Renal cortical epithelial cell (primary cell): ENCODE measurements at regions not wholly inside any gene's neighbourhood (a gene's known extent, or its start where the extent isn't known, plus 50 kb on each side); places are given as distances from the start of the nearest gene placed in this dataset.

Experiments
- DNase-seq: peaks from one replicate; pipeline ENCODE4 v3.0.0-alpha.2; 2011; ENCODE audit warnings: low read depth

GRCh38 chr5:170159947-170160346 lies 54.2 kb downstream of the FOXI1 start:
- DNase-seq: no peak

GRCh38 chr5:170161069-170161468 lies 55.4 kb downstream of the FOXI1 start:
- DNase-seq: no peak

DNA sequence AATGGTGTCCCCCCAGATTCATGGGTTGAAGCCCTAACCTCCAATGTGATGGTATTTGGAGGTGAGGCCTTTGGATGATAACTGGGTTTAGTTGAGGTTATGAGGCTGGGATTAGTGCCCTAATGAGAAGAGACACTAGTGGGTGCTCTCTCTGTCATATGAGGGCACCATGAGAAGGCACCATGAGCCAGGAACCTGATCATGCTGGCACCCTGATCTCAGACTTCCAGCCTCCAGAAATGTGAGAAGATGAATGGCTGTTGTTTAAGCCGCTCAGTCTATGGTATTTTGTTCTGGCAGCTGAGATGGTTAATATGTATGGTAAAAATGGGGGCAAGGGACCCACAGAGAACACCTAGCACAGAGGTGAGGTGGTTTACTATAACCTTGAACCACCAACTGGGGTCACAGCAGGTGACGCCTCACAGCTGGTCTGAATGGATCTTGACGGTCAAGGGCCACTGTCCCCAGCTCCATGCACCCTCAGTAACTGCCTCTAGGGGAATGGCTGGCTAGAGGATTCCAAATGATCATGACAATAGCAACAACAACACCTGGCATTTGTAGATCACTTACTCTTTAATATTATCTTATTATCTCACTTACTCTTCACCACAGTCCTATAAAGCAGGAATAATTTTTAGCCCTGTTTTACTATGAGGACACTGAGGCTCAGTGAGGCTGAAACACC lies 57.1 kb downstream of the FOXI1 start:
- no peak for DNase-seq

DNA sequence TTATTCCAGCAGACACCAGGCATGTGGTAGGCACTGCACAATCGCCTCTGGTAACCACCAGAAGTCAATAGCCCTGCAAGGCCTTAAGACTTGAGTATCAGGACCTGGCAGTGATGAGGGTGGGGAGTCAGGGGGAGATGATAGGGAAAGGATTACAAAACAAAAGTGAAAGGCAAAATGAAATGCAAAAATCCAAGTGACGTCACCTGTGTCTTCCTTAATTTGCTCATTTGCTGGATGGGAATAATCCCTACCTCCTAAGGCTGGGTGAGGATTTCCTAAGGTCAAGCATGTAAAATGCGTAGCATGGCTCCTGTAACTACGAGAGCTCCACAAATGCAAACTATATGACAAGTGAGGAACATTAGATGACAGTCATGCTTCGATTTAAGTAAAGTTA lies 58.4 kb downstream of the FOXI1 start:
- no peak for DNase-seq

- DNase-seq: no peak
These were observed 59.2 kb downstream of the FOXI1 start for GRCh38 chr5:170164921-170165320.

DNA sequence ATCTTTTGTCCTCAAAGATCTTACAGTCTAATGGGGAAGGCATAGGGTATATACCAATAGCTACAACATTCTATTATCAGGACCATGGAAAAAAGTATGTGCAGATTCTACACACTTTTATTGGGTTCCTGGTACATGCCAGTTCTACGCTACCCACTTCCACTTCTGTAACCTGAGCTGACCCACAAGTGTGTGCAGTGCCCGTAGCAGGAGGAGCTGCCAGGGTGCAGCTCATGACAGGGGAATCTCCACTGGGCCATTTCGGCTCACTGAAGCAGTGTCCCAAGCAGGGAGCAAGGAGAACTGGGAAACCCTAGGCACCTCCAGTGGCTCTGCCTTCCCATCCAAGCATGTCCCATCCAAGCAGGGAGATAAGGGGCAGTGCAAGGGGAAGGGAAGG lies 60.4 kb downstream of the FOXI1 start:
- DNase-seq: no peak

DNA sequence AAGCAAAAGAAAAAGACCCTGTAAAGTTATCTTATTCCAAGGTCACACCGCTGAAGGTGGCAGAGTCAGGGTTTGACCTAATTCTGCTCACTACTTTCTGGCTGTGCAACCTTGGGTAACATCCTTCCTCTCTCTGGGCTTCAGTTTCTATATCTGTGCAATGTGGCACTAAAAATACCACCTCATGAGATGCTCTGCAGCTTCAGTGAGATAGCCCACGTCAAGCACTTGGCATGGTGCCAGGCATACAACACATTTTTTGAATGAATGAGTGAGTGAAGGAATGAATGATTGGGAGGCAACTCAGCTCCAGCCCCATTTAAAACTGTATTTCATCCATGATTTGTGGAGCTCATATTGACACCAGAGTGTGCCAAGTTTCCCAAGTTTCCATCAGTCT lies 62.3 kb downstream of the FOXI1 start:
- no peak for DNase-seq

GRCh38 chr5:170168797-170169196 lies 63.1 kb downstream of the FOXI1 start:
- no peak for DNase-seq

DNA sequence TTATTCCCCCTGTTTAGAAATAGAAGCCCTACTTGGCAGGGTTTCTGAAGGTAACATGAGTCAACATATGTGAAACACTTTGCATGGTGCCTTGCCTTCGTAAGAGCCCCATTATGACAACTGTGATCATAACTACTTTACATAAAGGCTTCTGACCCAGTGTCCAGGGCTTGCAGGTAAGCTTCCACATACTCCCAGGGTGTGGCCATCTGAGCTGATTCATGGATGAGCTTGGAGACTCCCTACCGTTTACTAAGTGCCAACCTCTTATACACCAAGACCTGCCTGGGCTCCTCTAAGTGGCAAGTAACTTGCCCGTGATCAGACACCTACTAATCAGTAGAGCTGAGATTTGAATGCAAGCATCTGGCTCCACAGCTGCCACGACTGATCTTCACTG lies 62.8 kb upstream of the C5orf58 start:
- DNase-seq: no peak

DNA sequence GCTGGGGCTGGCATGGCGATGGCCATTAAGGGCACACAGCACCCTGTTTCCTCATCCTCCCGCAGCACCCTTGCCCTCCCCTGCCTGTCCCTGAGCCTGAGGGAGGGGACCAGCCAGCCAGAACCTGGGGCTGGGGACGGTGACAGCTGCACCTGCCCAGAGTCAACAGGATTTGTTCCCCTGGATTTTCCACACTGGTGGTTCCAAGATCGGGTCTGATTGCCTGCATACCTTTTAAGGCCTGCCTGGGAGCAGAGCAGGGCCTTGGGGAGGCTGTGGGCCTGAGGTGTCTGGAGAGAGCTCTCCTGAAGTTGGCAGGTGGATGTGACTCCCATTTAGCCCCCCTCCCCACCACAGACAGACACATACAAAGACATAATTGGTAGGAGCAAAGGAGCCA lies 61.0 kb upstream of the C5orf58 start:
- no peak for DNase-seq

DNA sequence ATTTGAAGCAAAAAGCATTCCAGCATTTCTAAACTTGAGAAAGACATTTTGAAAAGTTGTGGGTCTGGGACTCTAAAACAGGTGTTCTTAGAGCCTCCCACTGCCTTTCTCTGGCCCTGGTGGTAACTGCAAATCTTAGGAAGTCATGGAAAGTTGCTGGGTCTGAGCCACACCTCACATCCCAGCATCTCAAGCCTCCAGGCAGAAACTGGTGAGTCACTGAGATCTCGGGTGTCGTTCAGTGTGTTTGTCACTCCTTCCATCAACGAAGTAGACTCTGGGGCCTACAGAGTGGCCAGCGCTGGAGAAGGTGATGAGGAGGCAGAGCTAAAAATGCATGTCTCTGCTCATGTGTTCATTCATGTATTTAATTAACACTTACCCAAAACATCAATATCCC lies 59.6 kb upstream of the C5orf58 start:
- peak; percentile 58 for DNase-seq

DNA sequence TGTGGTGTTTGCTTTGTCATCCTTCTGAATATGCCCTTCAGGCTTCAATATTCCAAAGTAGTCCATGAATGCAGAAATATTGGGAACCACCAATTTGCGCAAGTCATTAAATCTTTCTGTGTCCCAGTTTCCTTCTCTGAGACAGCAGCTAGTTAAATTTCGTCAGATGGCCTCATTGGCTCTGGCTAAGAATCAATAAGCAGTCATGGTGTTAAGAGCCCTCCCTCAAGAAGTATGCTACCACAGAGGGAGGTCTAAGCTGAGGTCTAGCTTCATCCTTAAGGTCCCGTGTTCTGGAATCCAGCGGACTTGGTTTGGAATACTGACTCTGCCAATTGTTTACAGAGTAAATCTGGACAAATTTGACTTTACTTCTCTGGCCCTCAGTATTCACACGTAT lies 59.1 kb upstream of the C5orf58 start:
- no peak for DNase-seq

- DNase-seq: no peak
These were observed 55.9 kb upstream of the C5orf58 start for GRCh38 chr5:170176916-170177315.

DNA sequence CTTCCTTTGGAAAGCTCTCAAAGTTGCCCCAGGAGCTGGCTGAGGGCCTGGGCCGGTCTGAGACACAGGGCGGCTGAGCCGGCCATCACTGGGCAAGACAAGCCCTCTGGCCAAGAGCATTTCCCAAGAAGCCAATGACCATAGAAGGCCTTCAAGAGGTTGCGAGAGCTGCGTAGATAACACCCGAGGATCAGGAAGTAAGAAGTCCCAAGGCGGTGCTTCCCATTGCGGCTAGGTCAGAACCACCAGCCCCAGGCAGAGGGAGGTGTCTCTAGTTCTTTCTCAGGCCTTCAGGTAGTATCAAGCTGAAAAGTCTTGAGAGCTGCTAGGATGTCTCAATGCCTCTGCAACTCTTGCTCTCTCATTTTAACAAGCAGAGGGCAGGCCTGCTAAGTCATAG lies 54.0 kb upstream of the C5orf58 start:
- DNase-seq: no peak

DNA sequence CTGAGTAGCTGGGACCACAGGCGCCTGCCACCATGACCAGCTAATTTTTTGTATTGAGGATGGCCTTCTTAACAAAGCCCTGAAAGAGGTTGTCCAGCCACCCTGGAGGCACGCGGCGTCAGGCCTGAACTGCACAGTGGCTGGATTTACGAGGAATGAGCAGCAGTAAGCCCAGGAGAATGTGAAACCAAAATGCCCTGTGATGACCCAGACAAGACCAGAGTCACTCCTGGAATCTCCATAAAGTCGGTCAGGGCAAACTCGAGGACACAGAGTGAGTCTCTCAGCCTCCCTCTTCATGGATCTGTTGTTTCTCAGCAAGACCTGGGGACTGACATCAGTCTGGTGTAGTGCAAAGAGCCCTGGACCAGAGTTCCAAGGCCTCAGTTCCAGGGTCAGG lies 53.2 kb upstream of the C5orf58 start:
- DNase-seq: no peak

- no peak for DNase-seq
These were observed 50.9 kb upstream of the C5orf58 start for GRCh38 chr5:170181902-170182301.

GRCh38 chr5:170182491-170182890 lies 50.3 kb upstream of the C5orf58 start:
- no peak for DNase-seq
